Progenitor cell of endocrine pancreas (in vitro differentiated cells): ENCODE measurements at regions not wholly inside any gene's neighbourhood (a gene's known extent, or its start where the extent isn't known, plus 50 kb on each side); places are given as distances from the start of the nearest gene placed in this dataset.

Experiments used
- DNase-seq: peaks from one replicate; pipeline ENCODE4 v3.0.0; 2021; ENCODE audit warnings: low spot score; ENCODE audit not compliant: unreplicated experiment
- H3K27ac Mint-ChIP-seq: 2 replicates; pipeline ENCODE4 v1.8.0; 2021; ENCODE audit warnings: mild to moderate bottlenecking, moderate library complexity, mixed read lengths
- H3K27me3 Mint-ChIP-seq: 2 replicates; pipeline ENCODE4 v1.8.0; 2021; ENCODE audit warnings: mixed read lengths
- H3K36me3 Mint-ChIP-seq: 2 replicates; pipeline ENCODE4 v1.8.0; 2022; ENCODE audit warnings: mixed read lengths; ENCODE audit not compliant: insufficient read depth
- H3K4me1 Mint-ChIP-seq: 2 replicates; pipeline ENCODE4 v1.8.0; 2021; ENCODE audit warnings: low read depth, mixed read lengths
- H3K4me3 Mint-ChIP-seq: 2 replicates; pipeline ENCODE4 v1.8.0; 2021; ENCODE audit warnings: low read depth, mild to moderate bottlenecking, moderate library complexity, mixed read lengths
- H3K9me3 Mint-ChIP-seq: 2 replicates; pipeline ENCODE4 v1.8.0; 2021; ENCODE audit warnings: low read depth, mixed read lengths
- CTCF ChIP-seq: fragments of 200-600 bp; sonication (generic); IDR thresholded peaks from one replicate; pipeline ENCODE4 v1.5.0; 2021; ENCODE audit warnings: antibody characterized with exemption, mild to moderate bottlenecking; ENCODE audit not compliant: unreplicated experiment

DNA sequence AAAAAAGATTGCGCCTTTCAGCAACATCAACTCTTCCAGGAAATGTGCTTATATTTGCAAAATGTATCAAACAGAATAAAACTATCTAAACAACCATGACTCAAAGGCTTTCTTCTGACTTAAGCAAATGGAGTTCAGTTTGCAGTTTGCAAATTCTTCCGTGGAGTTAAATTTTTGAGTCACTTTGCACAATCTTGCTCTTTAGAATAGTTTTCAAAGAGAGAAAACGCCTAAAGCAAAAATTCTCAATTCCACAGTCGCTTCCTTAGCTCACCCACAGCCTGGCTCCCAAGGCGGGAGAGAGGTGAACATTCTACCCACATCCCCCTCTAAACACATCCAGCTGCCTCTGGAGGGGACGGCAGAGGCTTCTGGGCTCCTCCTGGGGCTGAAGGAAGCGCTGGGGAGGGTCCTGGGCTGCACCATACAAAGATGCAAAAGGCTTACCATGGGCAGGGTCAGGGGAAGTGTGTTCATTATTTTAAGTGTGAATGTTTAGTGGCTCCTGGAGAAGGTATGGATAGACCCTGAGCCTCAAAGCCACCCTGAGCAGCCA lies 1487.3 kb downstream of the TBC1D22A start:
- H3K36me3 Mint-ChIP-seq, result no peaks in the 10 kb centered on the region
- no peak for DNase-seq
- no peak overlapping the region for H3K27ac Mint-ChIP-seq
- no peak for TF ChIP-seq CTCF
- peaks cover 69% of the 10 kb centered on the region for H3K27me3 Mint-ChIP-seq
- no peaks in the 10 kb centered on the region for H3K9me3 Mint-ChIP-seq
- H3K4me3 Mint-ChIP-seq, result no peak overlapping the region
- H3K4me1 Mint-ChIP-seq, result peaks cover 3% of the 10 kb centered on the region

- Mint-ChIP-seq H3K27me3 (peaks cover 62% of the 10 kb centered on the region), H3K9me3 (no peaks in the 10 kb centered on the region)
Measured at GRCh38 chr22:48248901-48249455, 1486.5 kb downstream of the TBC1D22A start.

GRCh38 chr22:48247829-48248228 lies 1485.4 kb downstream of the TBC1D22A start:
- TF ChIP-seq CTCF, result no peak
- Mint-ChIP-seq H3K4me3 (no peak overlapping the region), H3K27ac (no peak overlapping the region), H3K36me3 (no peaks in the 10 kb centered on the region), H3K27me3 (peaks cover 59% of the 10 kb centered on the region), H3K4me1 (no peaks in the 10 kb centered on the region), H3K9me3 (no peaks in the 10 kb centered on the region)
- no peak for DNase-seq

More at GRCh38 chr22:48248901-48249455, 1486.5 kb downstream of the TBC1D22A start:
- DNase-seq, result no peak
- TF ChIP-seq CTCF, result no peak
- no peaks in the 10 kb centered on the region for H3K36me3 Mint-ChIP-seq
- H3K4me1 Mint-ChIP-seq, result no peaks in the 10 kb centered on the region
- H3K27ac Mint-ChIP-seq, result no peak overlapping the region
- H3K4me3 Mint-ChIP-seq, result no peak overlapping the region

- Mint-ChIP-seq H3K4me3 (no peak overlapping the region), H3K4me1 (no peaks in the 10 kb centered on the region), H3K27me3 (peaks cover 59% of the 10 kb centered on the region), H3K36me3 (no peaks in the 10 kb centered on the region), H3K27ac (no peak overlapping the region), H3K9me3 (no peaks in the 10 kb centered on the region)
- no peak for DNase-seq
- no peak for TF ChIP-seq CTCF
Measured at GRCh38 chr22:48245196-48245485, 1482.7 kb downstream of the TBC1D22A start.

DNA sequence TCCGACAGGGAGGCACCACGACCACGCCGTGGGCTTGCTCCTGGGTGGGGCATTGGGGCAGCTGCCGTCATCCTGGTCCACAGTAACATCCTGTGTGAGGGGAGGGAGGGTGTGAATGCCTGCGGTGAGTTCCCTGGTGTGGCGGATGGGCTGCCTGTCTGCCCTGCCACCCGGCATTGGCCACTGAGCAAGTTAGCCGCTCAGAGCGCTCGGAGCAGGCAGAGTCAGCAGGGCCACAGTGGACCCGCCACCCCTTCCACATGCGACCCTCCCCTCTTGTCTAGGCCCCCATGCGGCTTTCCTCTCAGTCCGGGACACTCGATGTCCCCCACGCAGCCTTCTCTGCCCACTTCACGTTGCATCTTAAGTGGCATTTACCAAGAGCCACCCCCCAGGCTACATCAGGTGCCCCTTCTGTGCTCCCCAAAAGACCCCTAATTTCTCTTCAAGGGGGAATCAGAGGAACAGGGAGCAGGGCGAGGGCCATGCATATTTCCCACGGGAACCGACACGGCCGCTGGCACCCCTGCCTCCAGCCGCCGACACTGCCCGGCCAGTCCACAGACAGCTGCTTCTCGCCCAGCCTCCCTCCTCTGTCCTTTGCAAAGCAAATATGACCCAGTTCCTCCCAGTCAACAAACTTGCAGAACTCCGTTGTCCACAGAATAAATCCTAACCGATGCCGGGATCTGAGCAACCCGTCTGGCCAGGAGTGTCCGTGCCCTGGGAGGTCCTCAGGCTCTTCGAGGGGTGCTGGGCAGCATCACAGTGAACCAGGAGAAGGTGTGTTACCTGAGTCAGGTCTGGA lies 1482.1 kb downstream of the TBC1D22A start:
- no peak overlapping the region for H3K27ac Mint-ChIP-seq
- no peak overlapping the region for H3K4me3 Mint-ChIP-seq
- no peaks in the 10 kb centered on the region for H3K4me1 Mint-ChIP-seq
- TF ChIP-seq CTCF, result no peak
- H3K36me3 Mint-ChIP-seq, result no peaks in the 10 kb centered on the region
- H3K27me3 Mint-ChIP-seq, result peaks cover 59% of the 10 kb centered on the region
- DNase-seq, result no peak
- H3K9me3 Mint-ChIP-seq, result no peaks in the 10 kb centered on the region
